H1 (cell line): ENCODE measurements at regions not wholly inside any gene's neighbourhood (a gene's known extent, or its start where the extent isn't known, plus 50 kb on each side); places are given as distances from the start of the nearest gene placed in this dataset.

Source experiments
- CTCF ChIA-PET: fragments of 300-600 bp; sonication (Branson Sonifier 250); formaldehyde crosslinking; loops from one replicate; lab custom pipeline; 2021; ENCODE audit not compliant: partially characterized antibody; lab: Charles Lee
- POLR2A ChIA-PET: fragments of 300-600 bp; sonication (Branson Sonifier 250); formaldehyde crosslinking; loops from one replicate; lab custom pipeline; 2021; ENCODE audit warnings: inconsistent platforms; ENCODE audit not compliant: partially characterized antibody; lab: Charles Lee
- DNase-seq, 2 experiments: peaks; one replicate each; pipeline versions ENCODE4 v3.0.0 to v3.0.0-alpha.2; 2010 to 2022; ENCODE audit warnings: low spot score in 2 of 2, low read depth in 1 of 2, mixed read lengths in 1 of 2
- FAIRE-seq: peaks from 2 replicates; lab custom pipeline; 2011; peaks lifted over from hg19 to GRCh38; lab: Jason Lieb, UNC
- H2AFZ ChIP-seq: 2 replicates; pipeline ENCODE4 v1.8.1; 2012; ENCODE audit warnings: low read length, inconsistent platforms
- H2AK5ac ChIP-seq: 2 replicates; pipeline ENCODE4 v1.6.1; 2013; ENCODE audit warnings: low read depth, low read length
- H2BK120ac ChIP-seq: replicated peaks from 2 replicates; pipeline ENCODE3; 2013; ENCODE audit warnings: low read depth, low read length, inconsistent platforms
- H2BK12ac ChIP-seq: 2 replicates; pipeline ENCODE4 v1.6.1; 2013; ENCODE audit warnings: low read depth, low read length
- H2BK15ac ChIP-seq: 2 replicates; pipeline ENCODE4 v1.6.1; 2013; ENCODE audit warnings: low read length
- H2BK20ac ChIP-seq: 2 replicates; pipeline ENCODE4 v1.6.1; 2013; ENCODE audit warnings: low read length
- H2BK5ac ChIP-seq: 2 replicates; pipeline ENCODE4 v1.6.1; 2013; ENCODE audit warnings: low read depth, low read length
- H3K14ac ChIP-seq: 2 replicates; pipeline ENCODE4 v1.6.1; 2013; ENCODE audit warnings: inconsistent platforms; ENCODE audit not compliant: insufficient read length
- H3K18ac ChIP-seq: 2 replicates; pipeline ENCODE4 v1.6.1; 2013; ENCODE audit warnings: low read length; ENCODE audit errors: extremely low read depth
- H3K23ac ChIP-seq: 2 replicates; pipeline ENCODE4 v1.6.1; 2013; ENCODE audit warnings: inconsistent platforms; ENCODE audit not compliant: insufficient read length
- H3K23me2 ChIP-seq: 2 replicates; pipeline ENCODE4 v1.6.1; 2013; ENCODE audit warnings: low read depth, low read length
- H3K27ac ChIP-seq: 2 replicates; pipeline ENCODE4 v1.6.1; 2011; ENCODE audit warnings: low read depth, low read length, inconsistent platforms
- H3K27me3 ChIP-seq, 4 experiments: replicated peaks in 1 of 4; 1 replicate in 1 of 4; 2 replicates in 3 of 4; pipeline versions ENCODE4 v1.6.1 to v1.8.1; 2011 to 2013; ENCODE audit warnings: low read length in 3 of 4, mild to moderate bottlenecking in 3 of 4, inconsistent platforms in 2 of 4, mixed read lengths in 2 of 4, moderate library complexity in 1 of 4; ENCODE audit not compliant: control insufficient read depth in 3 of 4, insufficient read depth in 3 of 4; ENCODE audit errors: extremely low read depth in 1 of 4
- H3K36me3 ChIP-seq, 4 experiments: 2 replicates each; pipeline versions ENCODE4 v1.6.1 to v1.8.1; 2011 to 2013; ENCODE audit warnings: mild to moderate bottlenecking in 4 of 4, low read length in 3 of 4, moderate library complexity in 2 of 4, control low read depth in 1 of 4, inconsistent platforms in 1 of 4; ENCODE audit not compliant: insufficient read depth in 4 of 4, control insufficient read depth in 2 of 4
- H3K4ac ChIP-seq: replicated peaks from 2 replicates; pipeline ENCODE3; 2013; ENCODE audit warnings: low read length, low read depth, mixed read lengths, inconsistent platforms; ENCODE audit not compliant: insufficient read length
- H3K4me1 ChIP-seq, 4 experiments: replicated peaks in 1 of 4; 1 replicate in 1 of 4; 2 replicates in 3 of 4; pipeline versions ENCODE4 v1.6.1 to v1.8.1; 2011 to 2013; ENCODE audit warnings: low read length in 3 of 4, inconsistent platforms in 2 of 4, mixed read lengths in 1 of 4; ENCODE audit not compliant: insufficient read depth in 4 of 4, control insufficient read depth in 3 of 4
- H3K4me2 ChIP-seq, 2 experiments: 2 replicates each; pipeline versions ENCODE4 v1.6.1 to v1.8.1; 2011 to 2013; ENCODE audit warnings: low read depth in 2 of 2, low read length in 2 of 2, control low read depth in 1 of 2, inconsistent platforms in 1 of 2, mild to moderate bottlenecking in 1 of 2; ENCODE audit not compliant: insufficient read depth in 1 of 2
- H3K4me3 ChIP-seq, 4 experiments: fragments of 200-600, 300-600 bp in 1 of 4; sonication (generic), shearing (Covaris generic), sonication (Bioruptor Twin) in 1 of 4; 2 replicates each; pipeline versions ENCODE4 v1.5.1 to v1.8.1; 2011 to 2016; ENCODE audit warnings: low read length in 4 of 4, low read depth in 3 of 4, control low read depth in 2 of 4, inconsistent platforms in 2 of 4, mild to moderate bottlenecking in 2 of 4, mixed read lengths in 1 of 4, moderate library complexity in 1 of 4; ENCODE audit not compliant: insufficient read depth in 2 of 4; ENCODE audit errors: extremely low read depth in 1 of 4
- H3K56ac ChIP-seq: replicated peaks from 2 replicates; pipeline ENCODE3; 2013; ENCODE audit warnings: low read depth, mild to moderate bottlenecking, mixed read lengths, low read length, inconsistent platforms; ENCODE audit not compliant: insufficient read length
- H3K79me1 ChIP-seq: 2 replicates; pipeline ENCODE4 v1.6.1; 2013; ENCODE audit warnings: low read depth, low read length, control low read depth
- H3K79me2 ChIP-seq, 2 experiments: 2 replicates each; pipeline versions ENCODE4 v1.6.1 to v1.8.1; 2012 to 2013; ENCODE audit warnings: low read length in 2 of 2, mild to moderate bottlenecking in 2 of 2, inconsistent platforms in 1 of 2; ENCODE audit not compliant: insufficient read depth in 2 of 2, control insufficient read depth in 1 of 2
- H3K9ac ChIP-seq, 4 experiments: replicated peaks in 1 of 4; 1 replicate in 1 of 4; 2 replicates in 3 of 4; pipeline versions ENCODE4 v1.6.1 to v1.8.1; 2011 to 2013; ENCODE audit warnings: low read depth in 3 of 4, low read length in 3 of 4, control low read depth in 2 of 4, mild to moderate bottlenecking in 2 of 4, moderate library complexity in 2 of 4, inconsistent platforms in 1 of 4; ENCODE audit errors: extremely low read depth in 1 of 4
- H3K9me3 ChIP-seq, 2 experiments: 2 replicates each; pipeline versions ENCODE4 v1.6.1 to v1.8.1; 2012 to 2013; ENCODE audit warnings: mild to moderate bottlenecking in 2 of 2, moderate library complexity in 2 of 2, control low read depth in 1 of 2, inconsistent platforms in 1 of 2, low read depth in 1 of 2, low read length in 1 of 2, mixed read lengths in 1 of 2; ENCODE audit not compliant: insufficient read depth in 2 of 2
- H4K20me1 ChIP-seq, 2 experiments: replicated peaks in 1 of 2; 2 replicates each; pipeline versions ENCODE3 to v1.8.1; 2011 to 2013; ENCODE audit warnings: inconsistent platforms in 2 of 2, low read length in 2 of 2, mild to moderate bottlenecking in 1 of 2; ENCODE audit not compliant: insufficient read depth in 2 of 2, control insufficient read depth in 1 of 2
- H4K5ac ChIP-seq: 2 replicates; pipeline ENCODE4 v1.6.1; 2013; ENCODE audit warnings: low read length, low read depth, mixed read lengths, inconsistent platforms; ENCODE audit not compliant: insufficient read length
- H4K8ac ChIP-seq: 2 replicates; pipeline ENCODE4 v1.8.0; 2013; ENCODE audit warnings: mild to moderate bottlenecking, moderate library complexity, low read length, inconsistent platforms; ENCODE audit not compliant: insufficient read depth; ENCODE audit errors: extremely low read depth
- H4K91ac ChIP-seq: replicated peaks from 2 replicates; pipeline ENCODE3; 2013; ENCODE audit warnings: low read length, mixed read lengths, inconsistent platforms; ENCODE audit not compliant: insufficient read length
- ASH2L ChIP-seq: fragments of 200-600, 300-600 bp; sonication (generic); IDR thresholded peaks from one replicate; pipeline ENCODE4 v1.7.1; 2017; ENCODE audit warnings: low read length
- CTBP2 ChIP-seq: IDR thresholded peaks from 2 replicates; pipeline ENCODE4 v1.7.0; 2011; ENCODE audit warnings: borderline replicate concordance, mild to moderate bottlenecking, moderate library complexity, mixed read lengths, low read length; ENCODE audit not compliant: insufficient read depth, insufficient read length
- GABPA ChIP-seq: IDR thresholded peaks from 2 replicates; pipeline ENCODE4 v1.6.1; 2011; ENCODE audit warnings: mild to moderate bottlenecking, low read length, moderate library complexity, borderline replicate concordance; ENCODE audit not compliant: insufficient read depth
- GTF2F1 ChIP-seq: IDR thresholded peaks from 2 replicates; pipeline ENCODE4 v1.6.1; 2012; ENCODE audit warnings: low read depth, low read length, improper control_type of control experiment, borderline replicate concordance
- MAFK ChIP-seq: IDR thresholded peaks from 2 replicates; pipeline ENCODE4 v1.6.1; 2012; ENCODE audit warnings: low read depth, mild to moderate bottlenecking, improper control_type of control experiment, low read length
- NRF1 ChIP-seq: IDR thresholded peaks from 2 replicates; pipeline ENCODE4 v1.6.1; 2011; ENCODE audit warnings: mild to moderate bottlenecking, low read depth, low read length, improper control_type of control experiment
- RNF2 ChIP-seq: fragments of 200-900, 300-1000 bp; sonication (generic); IDR thresholded peaks from 2 replicates; pipeline ENCODE4 v1.7.1; 2016; ENCODE audit warnings: borderline replicate concordance, low read depth, mild to moderate bottlenecking, antibody characterized with exemption, low read length; ENCODE audit not compliant: poor library complexity, severe bottlenecking; ENCODE audit errors: missing control alignments
- SIN3A ChIP-seq, 2 experiments: IDR thresholded peaks in 1 of 2; conservative IDR thresholded peaks in 1 of 2; 2 replicates each; pipeline ENCODE4 v1.6.1; 2011 to 2012; ENCODE audit warnings: low read length in 2 of 2, improper control_type of control experiment in 1 of 2, low read depth in 1 of 2, mild to moderate bottlenecking in 1 of 2
- SRF ChIP-seq: IDR thresholded peaks from 2 replicates; pipeline ENCODE4 v1.6.1; 2011; ENCODE audit warnings: mild to moderate bottlenecking, low read depth, low read length, moderate library complexity
- TEAD4 ChIP-seq: IDR thresholded peaks from 2 replicates; pipeline ENCODE4 v1.6.1; 2012; ENCODE audit warnings: low read depth, low read length, inconsistent platforms, mixed read lengths
- ZNF274 ChIP-seq: IDR thresholded peaks from 2 replicates; pipeline ENCODE4 v1.7.0; 2012; ENCODE audit warnings: low read length, borderline replicate concordance; ENCODE audit errors: extremely low read depth
- WGBS, 2 experiments: shearing (Covaris generic) in 1 of 2; methylation state at CpG; one replicate each; pipeline versions ENCODE4 v1.1.6 to v1.1.7; 2013 to 2015; ENCODE audit warnings: low lambda C conversion rate in 2 of 2, mixed read lengths in 2 of 2, inconsistent platforms in 1 of 2, low coverage in 1 of 2, missing lambda C conversion rate in 1 of 2; ENCODE audit not compliant: insufficient replicate concordance in 2 of 2, insufficient coverage in 1 of 2, insufficient read length in 1 of 2; ENCODE audit errors: extremely low coverage in 1 of 2, missing lambda C conversion rate in 1 of 2; 5-methylcytosine and 5-hydroxymethylcytosine counted together
- TF ChIP-seq, protein P1 (sequence below): IDR thresholded peaks from 2 replicates; pipeline ENCODE4 v1.6.1; 2011; ENCODE audit warnings: low read depth, mild to moderate bottlenecking, low read length; ENCODE audit not compliant: insufficient read depth

- CTCF ChIA-PET = no interaction called here
- no peak overlapping the region for H2AFZ ChIP-seq
- TF ChIP-seq NRF1 = no peak
- no peak for TF ChIP-seq GABPA
- no peak for TF ChIP-seq TEAD4
- no peak for TF ChIP-seq GTF2F1
- TF ChIP-seq ASH2L = no peak
- TF ChIP-seq CTBP2 = no peak
- TF ChIP-seq, protein P1, sequence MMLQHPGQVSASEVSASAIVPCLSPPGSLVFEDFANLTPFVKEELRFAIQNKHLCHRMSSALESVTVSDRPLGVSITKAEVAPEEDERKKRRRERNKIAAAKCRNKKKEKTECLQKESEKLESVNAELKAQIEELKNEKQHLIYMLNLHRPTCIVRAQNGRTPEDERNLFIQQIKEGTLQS = no peak
- no peak for TF ChIP-seq SIN3A (conservative IDR thresholded peaks at IDR 0.05 in 1 of 2, IDR thresholded peaks at IDR 0.05 in 1 of 2; ENCODE audit: low read depth in 1 of 2, low read length in 2 of 2)
- TF ChIP-seq ZNF274 = no peak
- TF ChIP-seq SRF = no peak
- no peak for TF ChIP-seq MAFK
- no peak for TF ChIP-seq RNF2
Observed at GRCh38 chr20:16926626-16927430, 178.7 kb downstream of the OTOR start.

More at GRCh38 chr20:16926626-16927430, 178.7 kb downstream of the OTOR start:
- H3K56ac ChIP-seq = no peak overlapping the region
- H3K23me2 ChIP-seq = no peaks in the 10 kb centered on the region
- no peak overlapping the region for H3K9ac ChIP-seq
- H3K4me2 ChIP-seq = no peak overlapping the region
- H3K4me3 ChIP-seq = no peak overlapping the region
- H3K79me2 ChIP-seq = no peaks in the 10 kb centered on the region
- no peak overlapping the region for H4K8ac ChIP-seq
- H2BK15ac ChIP-seq = no peak overlapping the region
- H3K9me3 ChIP-seq = no peaks in the 10 kb centered on the region
- no peak overlapping the region for H2BK120ac ChIP-seq
- no peak overlapping the region for H4K5ac ChIP-seq
- no peak overlapping the region for H2AK5ac ChIP-seq
- 86% methylated on average over 11 of the region's 11 CpGs; no CpG with 5 or more reads in 1 of the 2 experiments for WGBS, 2 experiments
- FAIRE-seq (no peak), DNase-seq (no peak)
- no peak overlapping the region for H3K4ac ChIP-seq
- no peak overlapping the region for H3K18ac ChIP-seq
- no peak overlapping the region for H3K14ac ChIP-seq
- H3K27ac ChIP-seq = no peak overlapping the region
- no peaks in the 10 kb centered on the region for H3K27me3 ChIP-seq
- no peak overlapping the region for H4K91ac ChIP-seq
- POLR2A ChIA-PET = no interaction called here
- H3K4me1 ChIP-seq = 0 out of 7 replicates have a peak, but pooled peaks cover 0 to 3% (median 0%) of the 10 kb centered on the region in 4 experiments
- no peak overlapping the region for H3K23ac ChIP-seq
- no peak overlapping the region for H2BK20ac ChIP-seq
- no peaks in the 10 kb centered on the region for H4K20me1 ChIP-seq
- no peak overlapping the region for H2BK12ac ChIP-seq
- H3K79me1 ChIP-seq = no peaks in the 10 kb centered on the region
- H2BK5ac ChIP-seq = no peak overlapping the region
- H3K36me3 ChIP-seq = no peaks in the 10 kb centered on the region
